ENCODE measurements at regions not wholly inside any gene's neighbourhood (a gene's known extent, or its start where the extent isn't known, plus 50 kb on each side); places are given as distances from the start of the nearest gene placed in this dataset.
"Not testable (repeated sequence)": the region's sequence is repeated elsewhere in the genome, so short reads cannot be mapped to it uniquely, and the experiment has no call there.

GRCh38 chr6:16018626-16019025 is 110.3 kb upstream of the MYLIP start:
- Histone ChIP-seq H3K36me3 (ENCODE audit: control insufficient read depth, insufficient read depth, low read length) (no peaks in the 10 kb centered on the region), H3K4me3 (ENCODE audit: low read length) (no peak overlapping the region), H3K27me3 (ENCODE audit: control insufficient read depth, insufficient read depth, low read length) (no peaks in the 10 kb centered on the region), H3K4me1 (ENCODE audit: control insufficient read depth, insufficient read depth, low read length) (no peaks in the 10 kb centered on the region), H3K27ac (ENCODE audit: low read length) (no peak overlapping the region), H3K9me3 (ENCODE audit: control insufficient read depth, insufficient read depth, low read length) (no peaks in the 10 kb centered on the region)
- no peak for DNase-seq (ENCODE audit: low read depth, low spot score)
- no CpG with 5 or more reads among the region's 4 CpGs for WGBS (ENCODE audit: insufficient coverage, insufficient read length)

GRCh38 chr6:16014325-16014724 is 114.6 kb upstream of the MYLIP start:
- H3K27ac ChIP-seq (ENCODE audit: low read length); H3K27me3 ChIP-seq (ENCODE audit: control insufficient read depth, insufficient read depth, low read length); H3K9me3 ChIP-seq (ENCODE audit: control insufficient read depth, insufficient read depth, low read length); H3K4me3 ChIP-seq (ENCODE audit: low read length); H3K4me1 ChIP-seq (ENCODE audit: control insufficient read depth, insufficient read depth, low read length); H3K36me3 ChIP-seq (ENCODE audit: control insufficient read depth, insufficient read depth, low read length); DNase-seq (ENCODE audit: low read depth, low spot score): not testable (repeated sequence)
- WGBS (ENCODE audit: insufficient coverage, insufficient read length) = no CpG with 5 or more reads among the region's 3 CpGs

- no peaks in the 10 kb centered on the region for H3K4me1 ChIP-seq (ENCODE audit: control insufficient read depth, insufficient read depth, low read length)
- no peak for DNase-seq (ENCODE audit: low read depth, low spot score)
- H3K4me3 ChIP-seq (ENCODE audit: low read length) = no peak overlapping the region
- no peaks in the 10 kb centered on the region for H3K36me3 ChIP-seq (ENCODE audit: control insufficient read depth, insufficient read depth, low read length)
- H3K27ac ChIP-seq (ENCODE audit: low read length) = no peak overlapping the region
- H3K9me3 ChIP-seq (ENCODE audit: control insufficient read depth, insufficient read depth, low read length) = no peaks in the 10 kb centered on the region
- WGBS (ENCODE audit: insufficient coverage, insufficient read length) = no CpG with 5 or more reads among the region's 3 CpGs
- H3K27me3 ChIP-seq (ENCODE audit: control insufficient read depth, insufficient read depth, low read length) = no peaks in the 10 kb centered on the region
These were observed 121.7 kb upstream of the MYLIP start for GRCh38 chr6:16007146-16007545.

DNA sequence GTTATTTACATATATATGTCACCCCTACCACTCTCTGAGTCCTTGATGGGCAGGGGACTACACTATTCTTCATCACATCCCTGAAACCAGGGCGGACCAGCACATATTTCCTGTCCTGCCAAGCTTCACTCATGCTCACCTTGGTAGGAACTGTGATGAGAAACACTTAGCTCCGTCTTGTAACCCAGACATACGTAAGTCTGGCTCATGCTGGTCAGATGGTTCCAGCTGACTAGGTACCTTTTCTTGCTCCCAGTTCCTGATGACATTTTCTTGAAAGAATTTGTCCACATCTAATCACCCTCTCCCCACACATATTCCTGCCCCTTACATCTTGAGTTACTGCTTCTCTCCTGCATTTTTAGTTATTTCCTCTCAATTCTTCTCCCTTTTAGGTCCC is 122.2 kb upstream of the MYLIP start:
- H3K27ac ChIP-seq (ENCODE audit: low read length) = no peak overlapping the region
- no peak overlapping the region for H3K4me3 ChIP-seq (ENCODE audit: low read length)
- H3K4me1 ChIP-seq (ENCODE audit: control insufficient read depth, insufficient read depth, low read length) = no peaks in the 10 kb centered on the region
- WGBS (ENCODE audit: insufficient coverage, insufficient read length) = no CpG with 5 or more reads among the region's 3 CpGs
- DNase-seq (ENCODE audit: low read depth, low spot score) = no peak
- H3K36me3 ChIP-seq (ENCODE audit: control insufficient read depth, insufficient read depth, low read length) = no peaks in the 10 kb centered on the region
- H3K9me3 ChIP-seq (ENCODE audit: control insufficient read depth, insufficient read depth, low read length) = no peaks in the 10 kb centered on the region
- no peaks in the 10 kb centered on the region for H3K27me3 ChIP-seq (ENCODE audit: control insufficient read depth, insufficient read depth, low read length)

GRCh38 chr6:16004934-16005679 is 123.8 kb upstream of the MYLIP start:
- WGBS (ENCODE audit: insufficient coverage, insufficient read length) = no CpG with 5 or more reads among the region's 5 CpGs

GRCh38 chr6:16003197-16003491 is 125.7 kb upstream of the MYLIP start:
- Histone ChIP-seq H3K9me3 (ENCODE audit: control insufficient read depth, insufficient read depth, low read length) (no peaks in the 10 kb centered on the region), H3K27me3 (ENCODE audit: control insufficient read depth, insufficient read depth, low read length) (no peaks in the 10 kb centered on the region), H3K4me3 (ENCODE audit: low read length) (no peak overlapping the region), H3K36me3 (ENCODE audit: control insufficient read depth, insufficient read depth, low read length) (no peaks in the 10 kb centered on the region), H3K4me1 (ENCODE audit: control insufficient read depth, insufficient read depth, low read length) (0 out of 2 replicates have a peak, but pooled peaks cover 1% of the 10 kb centered on the region), H3K27ac (ENCODE audit: low read length) (no peak overlapping the region)
- DNase-seq (ENCODE audit: low read depth, low spot score) = no peak
- no CpG with 5 or more reads among the region's 2 CpGs for WGBS (ENCODE audit: insufficient coverage, insufficient read length)

More at GRCh38 chr6:16004934-16005679, 123.8 kb upstream of the MYLIP start:
- H3K36me3 ChIP-seq (ENCODE audit: control insufficient read depth, insufficient read depth, low read length) = no peaks in the 10 kb centered on the region
- H3K27me3 ChIP-seq (ENCODE audit: control insufficient read depth, insufficient read depth, low read length) = no peaks in the 10 kb centered on the region
- no peak overlapping the region for H3K4me3 ChIP-seq (ENCODE audit: low read length)
- no peaks in the 10 kb centered on the region for H3K9me3 ChIP-seq (ENCODE audit: control insufficient read depth, insufficient read depth, low read length)
- H3K27ac ChIP-seq (ENCODE audit: low read length) = no peak overlapping the region
- no peaks in the 10 kb centered on the region for H3K4me1 ChIP-seq (ENCODE audit: control insufficient read depth, insufficient read depth, low read length)
- no peak for DNase-seq (ENCODE audit: low read depth, low spot score)

DNA sequence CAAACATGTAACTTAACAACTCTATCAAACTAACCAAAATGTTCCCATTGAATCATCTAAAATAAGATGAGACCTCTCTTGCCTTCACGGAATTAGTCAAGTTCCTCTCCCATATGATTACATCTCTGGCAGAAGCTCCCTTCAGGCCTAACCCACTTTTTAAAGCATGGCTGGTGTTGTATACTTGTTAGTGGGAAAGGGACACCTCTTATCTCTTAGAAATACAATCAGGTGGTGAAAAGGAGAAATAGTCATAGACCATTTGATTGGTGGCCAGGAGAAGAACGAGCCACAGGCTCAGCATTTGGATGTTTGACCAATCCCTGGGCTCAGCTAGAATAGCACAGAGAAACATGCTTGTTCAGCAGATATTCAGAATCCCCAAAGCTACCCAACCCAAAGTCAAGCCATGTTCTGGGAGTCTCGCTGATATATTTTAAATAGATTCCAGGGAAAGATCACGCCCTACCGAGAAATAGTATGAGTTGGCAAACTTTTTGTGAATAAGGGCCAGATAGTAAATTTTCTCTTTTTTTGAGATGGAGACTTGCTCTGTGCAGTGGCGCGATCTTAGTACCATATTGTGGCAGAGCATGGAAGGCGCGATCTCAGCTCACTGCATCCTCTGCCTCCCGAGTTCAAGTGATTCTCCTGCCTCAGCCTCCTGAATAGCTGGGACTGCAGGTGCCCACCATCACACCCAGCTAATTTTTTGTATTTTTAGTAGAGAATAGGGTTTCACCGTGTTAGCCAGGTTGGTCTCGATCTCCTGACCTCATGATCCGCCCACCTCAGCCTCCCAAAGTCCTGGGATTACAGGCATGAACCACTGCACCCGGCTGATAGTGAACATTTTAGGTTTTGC is 126.3 kb upstream of the MYLIP start:
- no peaks in the 10 kb centered on the region for H3K27me3 ChIP-seq (ENCODE audit: control insufficient read depth, insufficient read depth, low read length)
- H3K4me1 ChIP-seq (ENCODE audit: control insufficient read depth, insufficient read depth, low read length) = 0 out of 2 replicates have a peak, but pooled peaks cover 5% of the 10 kb centered on the region
- no peaks in the 10 kb centered on the region for H3K9me3 ChIP-seq (ENCODE audit: control insufficient read depth, insufficient read depth, low read length)
- no peaks in the 10 kb centered on the region for H3K36me3 ChIP-seq (ENCODE audit: control insufficient read depth, insufficient read depth, low read length)
- no peak for DNase-seq (ENCODE audit: low read depth, low spot score)
- H3K27ac ChIP-seq (ENCODE audit: low read length) = no peak overlapping the region
- H3K4me3 ChIP-seq (ENCODE audit: low read length) = no peak overlapping the region
- WGBS (ENCODE audit: insufficient coverage, insufficient read length) = no CpG with 5 or more reads among the region's 14 CpGs

DNA sequence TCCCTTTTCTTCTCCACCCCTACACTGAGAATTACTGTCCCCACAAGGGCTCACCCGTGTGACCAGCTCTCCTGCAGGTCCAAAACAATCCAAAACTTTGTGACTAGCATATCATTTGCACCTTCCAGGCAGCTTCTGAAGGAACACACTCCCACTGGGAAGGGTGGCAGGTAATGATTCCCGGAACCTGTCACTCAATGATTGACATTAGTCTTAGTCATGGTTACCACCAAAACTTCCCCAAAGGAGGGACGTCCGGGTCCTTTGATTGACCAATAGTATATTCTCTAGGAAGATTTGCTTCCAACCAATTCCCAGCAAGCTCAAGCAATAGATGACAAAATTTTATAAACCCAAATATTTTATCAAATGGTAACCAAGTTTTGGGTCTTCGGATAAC is 127.7 kb upstream of the MYLIP start:
- Histone ChIP-seq H3K4me1 (ENCODE audit: control insufficient read depth, insufficient read depth, low read length) (0 out of 2 replicates have a peak, but pooled peaks cover 5% of the 10 kb centered on the region), H3K4me3 (ENCODE audit: low read length) (no peak overlapping the region), H3K27me3 (ENCODE audit: control insufficient read depth, insufficient read depth, low read length) (no peaks in the 10 kb centered on the region), H3K9me3 (ENCODE audit: control insufficient read depth, insufficient read depth, low read length) (no peaks in the 10 kb centered on the region), H3K36me3 (ENCODE audit: control insufficient read depth, insufficient read depth, low read length) (no peaks in the 10 kb centered on the region), H3K27ac (ENCODE audit: low read length) (no peak overlapping the region)
- no CpG with 5 or more reads among the region's 5 CpGs for WGBS (ENCODE audit: insufficient coverage, insufficient read length)
- no peak for DNase-seq (ENCODE audit: low read depth, low spot score)

DNA sequence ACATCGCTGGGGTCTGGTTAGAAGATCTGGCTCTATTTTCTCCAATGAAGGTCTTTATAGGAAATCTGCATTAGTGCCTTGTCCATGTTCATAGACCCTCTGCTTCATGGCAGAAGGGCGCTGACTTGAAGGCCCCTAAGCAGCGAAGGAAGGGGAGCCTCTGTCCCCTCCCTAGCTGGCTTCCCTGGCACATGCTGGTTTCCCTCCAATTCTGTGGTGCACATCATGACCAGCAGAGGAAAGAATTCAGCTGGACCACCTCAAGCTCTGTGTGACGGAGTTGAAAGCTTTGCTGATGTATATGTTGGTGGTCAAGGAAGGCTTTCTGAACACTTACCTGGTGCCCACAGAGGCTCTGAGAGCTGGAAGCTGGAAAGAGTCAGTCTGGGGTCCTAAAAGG is 129.7 kb upstream of the MYLIP start:
- Histone ChIP-seq H3K9me3 (ENCODE audit: control insufficient read depth, insufficient read depth, low read length) (no peaks in the 10 kb centered on the region), H3K36me3 (ENCODE audit: control insufficient read depth, insufficient read depth, low read length) (no peaks in the 10 kb centered on the region), H3K27ac (ENCODE audit: low read length) (no peak overlapping the region), H3K4me1 (ENCODE audit: control insufficient read depth, insufficient read depth, low read length) (0 out of 2 replicates have a peak, but pooled peaks cover 5% of the 10 kb centered on the region), H3K27me3 (ENCODE audit: control insufficient read depth, insufficient read depth, low read length) (no peaks in the 10 kb centered on the region), H3K4me3 (ENCODE audit: low read length) (no peak overlapping the region)
- WGBS (ENCODE audit: insufficient coverage, insufficient read length) = no CpG with 5 or more reads among the region's 4 CpGs
- DNase-seq (ENCODE audit: low read depth, low spot score) = no peak

- Histone ChIP-seq H3K27me3 (ENCODE audit: control insufficient read depth, insufficient read depth, low read length) (no peaks in the 10 kb centered on the region), H3K4me1 (ENCODE audit: control insufficient read depth, insufficient read depth, low read length) (0 out of 2 replicates have a peak, but pooled peaks cover 5% of the 10 kb centered on the region), H3K9me3 (ENCODE audit: control insufficient read depth, insufficient read depth, low read length) (no peaks in the 10 kb centered on the region), H3K4me3 (ENCODE audit: low read length) (no peak overlapping the region), H3K36me3 (ENCODE audit: control insufficient read depth, insufficient read depth, low read length) (no peaks in the 10 kb centered on the region), H3K27ac (ENCODE audit: low read length) (no peak overlapping the region)
- no CpG with 5 or more reads among the region's 6 CpGs for WGBS (ENCODE audit: insufficient coverage, insufficient read length)
- DNase-seq (ENCODE audit: low read depth, low spot score) = no peak
These were observed 131.1 kb upstream of the MYLIP start for GRCh38 chr6:15997586-15998388.

Data from iPS DF 6.9 (cell line).